ENCODE measurements at regions not wholly inside any gene's neighbourhood (a gene's known extent, or its start where the extent isn't known, plus 50 kb on each side); places are given as distances from the start of the nearest gene placed in this dataset.

GRCh38 chr2:176455816-176456291 is 186.6 kb downstream of the MTX2 start:
- TF ChIP-seq CTCF (IDR thresholded peaks at IDR 0.05) (no peak), POLR2A (IDR thresholded peaks at IDR 0.05) (no peak)
